T-cell (primary cell): ENCODE measurements at regions not wholly inside any gene's neighbourhood (a gene's known extent, or its start where the extent isn't known, plus 50 kb on each side); places are given as distances from the start of the nearest gene placed in this dataset.

ENCODE experiments used
- ATAC-seq, 4 experiments: fragments of 200-7000 bp in 3 of 4; fragments of 150-1000 bp in 1 of 4; cut with Tn5 transposase; replicated peaks in 1 of 4; 1 replicate in 3 of 4; 2 replicates in 1 of 4; pipeline ENCODE4 v1.10.0; 2021; ENCODE audit warnings: moderate library complexity in 3 of 4, mild to moderate bottlenecking in 2 of 4, moderate number of reproducible peaks in 1 of 4
- CTCF ChIA-PET, 2 donors: fragments of 300-600 bp; sonication (Branson Sonifier 250); formaldehyde crosslinking; loops; one replicate each; lab custom pipeline; 2022; ENCODE audit warnings: antibody characterized with exemption in 2 of 2; lab: Charles Lee
- POLR2A ChIA-PET, 2 donors: fragments of 300-600 bp; sonication (Branson Sonifier 250); formaldehyde crosslinking; loops; one replicate each; lab custom pipeline; 2022; ENCODE audit warnings: antibody characterized with exemption in 2 of 2; lab: Charles Lee
- DNase-seq, 35 experiments: peaks; one replicate each; pipeline versions ENCODE4 v3.0.0 to v3.0.0-alpha.2; 2013 to 2023
- H3K27ac ChIP-seq: one replicate; pipeline ENCODE4 v1.5.1; 2013; ENCODE audit warnings: low read length
- H3K27me3 ChIP-seq, 2 experiments: replicated peaks in 1 of 2; 1 replicate in 1 of 2; 2 replicates in 1 of 2; pipeline versions ENCODE4 v1.6.1 to v1.7.0; 2013; ENCODE audit warnings: low read length in 1 of 2, mixed read lengths in 1 of 2; ENCODE audit not compliant: control insufficient read depth in 2 of 2, insufficient read depth in 2 of 2; ENCODE audit errors: extremely low read depth in 1 of 2
- H3K36me3 ChIP-seq, 2 donors: 1 replicate in 1 of 2; 2 replicates in 1 of 2; pipeline versions ENCODE4 v1.6.1 to v1.7.0; 2013; ENCODE audit warnings: low read length in 1 of 2; ENCODE audit not compliant: control insufficient read depth in 2 of 2, insufficient read depth in 1 of 2; ENCODE audit errors: extremely low read depth in 1 of 2
- H3K4me1 ChIP-seq, 2 experiments: 1 replicate in 1 of 2; 2 replicates in 1 of 2; pipeline versions ENCODE4 v1.6.1 to v1.7.0; 2013; ENCODE audit warnings: low read length in 2 of 2, mixed read lengths in 1 of 2; ENCODE audit not compliant: insufficient read depth in 2 of 2, control insufficient read depth in 1 of 2; ENCODE audit errors: extremely low read depth in 1 of 2
- H3K4me3 ChIP-seq, 2 donors: 1 replicate in 1 of 2; 2 replicates in 1 of 2; pipeline versions ENCODE4 v1.5.1 to v1.7.0; 2013; ENCODE audit warnings: mild to moderate bottlenecking in 2 of 2, low read length in 1 of 2, moderate library complexity in 1 of 2; ENCODE audit not compliant: control insufficient read depth in 1 of 2; ENCODE audit errors: extremely low read depth in 1 of 2
- H3K9me3 ChIP-seq: 2 replicates; pipeline ENCODE4 v1.7.0; 2013
- H3K27ac Mint-ChIP-seq, 2 donors: one replicate each; pipeline ENCODE4 v1.8.0; 2020 to 2021; ENCODE audit warnings: mild to moderate bottlenecking in 2 of 2, mixed read lengths in 2 of 2
- H3K27me3 Mint-ChIP-seq, 2 donors: one replicate each; pipeline ENCODE4 v1.8.0; 2021 to 2022; ENCODE audit warnings: mixed read lengths in 2 of 2
- H3K36me3 Mint-ChIP-seq: one replicate; pipeline ENCODE4 v1.8.0; 2021; ENCODE audit warnings: mixed read lengths
- H3K4me1 Mint-ChIP-seq, 3 donors: one replicate each; pipeline ENCODE4 v1.8.0; 2020 to 2022; ENCODE audit warnings: mixed read lengths in 3 of 3, mild to moderate bottlenecking in 1 of 3
- H3K4me3 Mint-ChIP-seq, 3 donors: one replicate each; pipeline ENCODE4 v1.8.0; 2020 to 2022; ENCODE audit warnings: mild to moderate bottlenecking in 3 of 3, mixed read lengths in 3 of 3, moderate library complexity in 3 of 3
- H3K9me3 Mint-ChIP-seq, 3 donors: one replicate each; pipeline ENCODE4 v1.8.0; 2020 to 2022; ENCODE audit warnings: mixed read lengths in 3 of 3
- WGBS: methylation state at CpG from one replicate; pipeline ENCODE4 v1.1.5; 2013; ENCODE audit warnings: missing lambda C conversion rate; ENCODE audit not compliant: insufficient coverage; 5-methylcytosine and 5-hydroxymethylcytosine counted together

DNA sequence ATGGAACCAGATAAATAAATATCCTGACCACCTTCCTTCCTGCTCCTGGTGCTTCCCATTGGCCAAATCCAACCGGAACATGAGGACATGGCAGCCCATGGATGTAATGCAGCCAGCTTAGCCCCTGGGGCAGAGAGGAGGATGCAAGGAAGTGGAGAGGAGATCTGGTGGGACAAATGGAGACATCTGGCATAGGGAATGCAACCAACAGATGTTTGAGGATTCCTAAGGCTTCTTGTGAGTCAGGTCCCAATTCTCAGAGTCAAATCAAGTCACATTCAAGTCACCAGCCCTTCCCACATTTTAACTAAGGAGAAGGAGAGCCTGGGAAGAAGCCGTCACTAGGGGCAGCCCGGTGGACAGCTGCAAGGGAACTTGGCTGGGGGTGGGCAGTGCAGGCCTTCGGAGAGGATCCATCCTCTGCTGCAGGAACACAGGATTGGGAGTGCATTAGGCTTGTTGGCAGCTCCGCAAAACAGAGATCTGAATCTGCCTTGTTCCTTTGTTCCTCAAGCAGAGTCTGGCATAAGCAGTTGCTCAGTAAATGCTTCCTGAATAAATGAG lies 62.8 kb upstream of the HS3ST2 start:
- no peak overlapping the region for H3K4me3 ChIP-seq
- H3K27me3 Mint-ChIP-seq, result peaks cover 10 to 22% of the 10 kb centered on the region in 2 donors
- ChIA-PET CTCF (no interaction called here), POLR2A (interaction anchor here in 1 of 2 donors (0.7 kb wide), 1 partner anchor 10 kb away, joined by 3 read pairs; no protein-coding TSS in a partner anchor)
- no peaks in the 10 kb centered on the region for H3K36me3 ChIP-seq
- no peaks in the 10 kb centered on the region for H3K4me1 Mint-ChIP-seq
- H3K27me3 ChIP-seq, result no peaks in the 10 kb centered on the region
- 62% methylated on average over 4 of the region's 5 CpGs for WGBS
- no peaks in the 10 kb centered on the region for H3K4me1 ChIP-seq
- no peak overlapping the region for H3K27ac ChIP-seq
- no peak for DNase-seq
- no peak overlapping the region for H3K4me3 Mint-ChIP-seq
- H3K9me3 ChIP-seq, result no peaks in the 10 kb centered on the region
- ATAC-seq, result no peak
- H3K36me3 Mint-ChIP-seq, result no peaks in the 10 kb centered on the region
- no peak overlapping the region for H3K27ac Mint-ChIP-seq
- peaks cover 0 to 12% (median 7%) of the 10 kb centered on the region in 3 donors for H3K9me3 Mint-ChIP-seq

DNA sequence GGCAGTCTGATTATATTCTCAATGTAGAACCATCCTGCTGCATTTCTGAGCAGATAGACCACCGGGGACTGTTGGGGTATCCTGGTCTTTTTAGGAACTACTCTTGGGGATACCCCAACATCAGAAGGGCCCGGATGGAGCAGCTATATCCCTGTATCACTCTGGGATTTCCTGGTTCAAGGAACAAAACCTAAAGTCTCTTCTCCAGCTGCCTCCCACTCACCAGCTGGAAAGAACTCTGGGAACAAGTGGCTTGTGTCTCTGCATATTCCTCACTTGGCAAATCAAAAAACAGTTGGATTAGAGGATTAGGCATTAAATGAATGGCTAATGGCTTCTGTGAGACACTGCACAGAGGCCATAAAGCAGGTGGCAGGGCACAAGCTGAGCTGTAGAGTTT lies 62.3 kb upstream of the HS3ST2 start:
- Mint-ChIP-seq H3K4me3 (no peak overlapping the region), H3K36me3 (no peaks in the 10 kb centered on the region), H3K27me3 (peaks cover 10 to 22% of the 10 kb centered on the region in 2 donors), H3K4me1 (no peaks in the 10 kb centered on the region), H3K9me3 (peaks cover 0 to 8% (median 7%) of the 10 kb centered on the region in 3 donors), H3K27ac (no peak overlapping the region)
- WGBS, result 75% methylated on average over 2 of the region's 2 CpGs
- DNase-seq (no peak), ATAC-seq (no peak)
- Histone ChIP-seq H3K36me3 (no peaks in the 10 kb centered on the region), H3K4me1 (no peaks in the 10 kb centered on the region), H3K4me3 (no peak overlapping the region), H3K27me3 (no peaks in the 10 kb centered on the region), H3K9me3 (no peaks in the 10 kb centered on the region), H3K27ac (no peak overlapping the region)
- ChIA-PET CTCF (no interaction called here), POLR2A (interaction anchor here in 1 of 2 donors (0.7 kb wide), 1 partner anchor 10 kb away, joined by 3 read pairs; no protein-coding TSS in a partner anchor)

DNA sequence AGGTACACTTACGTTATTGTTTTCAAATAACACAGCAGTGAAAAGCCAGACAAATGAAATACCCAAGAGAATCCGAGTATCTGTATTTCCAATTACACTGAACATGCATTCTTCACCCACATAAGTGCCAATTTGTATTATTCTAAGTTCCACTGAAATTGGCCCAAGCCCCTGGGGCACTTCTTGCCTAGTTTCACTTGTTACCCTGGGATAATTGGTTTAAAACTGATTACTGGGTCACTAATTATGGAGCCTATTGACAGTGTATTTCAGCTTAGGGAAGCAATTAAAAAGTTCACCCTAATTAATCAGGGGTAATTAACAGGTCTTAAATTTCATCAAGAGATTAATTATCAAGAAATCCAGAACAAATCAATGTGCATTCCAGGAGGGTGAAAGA lies 60.5 kb upstream of the HS3ST2 start:
- POLR2A ChIA-PET, result no interaction called here
- H3K4me1 Mint-ChIP-seq, result no peaks in the 10 kb centered on the region
- no peaks in the 10 kb centered on the region for H3K36me3 Mint-ChIP-seq
- peaks cover 0 to 9% (median 5%) of the 10 kb centered on the region in 3 donors for H3K9me3 Mint-ChIP-seq
- H3K4me3 ChIP-seq, result no peak overlapping the region
- no peak overlapping the region for H3K4me3 Mint-ChIP-seq
- peaks cover 9 to 23% of the 10 kb centered on the region in 2 donors for H3K27me3 Mint-ChIP-seq
- whole genome bisulfite sequencing, result no CpG with 5 or more reads among the region's 2 CpGs
- H3K27ac ChIP-seq, result no peak overlapping the region
- no peaks in the 10 kb centered on the region for H3K4me1 ChIP-seq
- H3K27me3 ChIP-seq, result no peaks in the 10 kb centered on the region
- CTCF ChIA-PET, result no interaction called here
- no peak for ATAC-seq
- no peak overlapping the region for H3K27ac Mint-ChIP-seq
- no peak for DNase-seq
- no peaks in the 10 kb centered on the region for H3K9me3 ChIP-seq
- H3K36me3 ChIP-seq, result no peaks in the 10 kb centered on the region

DNA sequence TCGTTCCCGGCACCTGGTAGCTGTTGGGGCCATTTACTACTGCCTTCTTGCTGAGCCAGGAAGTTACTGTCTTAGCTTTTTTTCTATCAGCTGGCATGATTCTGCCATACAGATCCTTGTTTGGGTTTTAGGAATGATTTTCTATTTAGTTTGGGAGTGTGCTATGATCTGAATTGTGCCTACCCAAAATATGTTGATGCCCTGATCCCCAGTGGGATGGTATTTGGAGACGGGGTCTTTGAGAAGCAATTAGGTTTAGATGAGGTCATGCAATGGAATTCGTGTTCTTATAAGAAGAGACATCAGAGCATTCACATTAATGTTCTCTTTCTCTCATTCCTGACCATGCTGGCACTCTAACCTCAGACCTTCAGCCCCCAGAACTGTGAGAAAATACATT lies 59.4 kb upstream of the HS3ST2 start:
- H3K9me3 Mint-ChIP-seq, result peaks cover 0 to 8% (median 2%) of the 10 kb centered on the region in 3 donors
- WGBS, result no CpG with 5 or more reads among the region's 4 CpGs

DNA sequence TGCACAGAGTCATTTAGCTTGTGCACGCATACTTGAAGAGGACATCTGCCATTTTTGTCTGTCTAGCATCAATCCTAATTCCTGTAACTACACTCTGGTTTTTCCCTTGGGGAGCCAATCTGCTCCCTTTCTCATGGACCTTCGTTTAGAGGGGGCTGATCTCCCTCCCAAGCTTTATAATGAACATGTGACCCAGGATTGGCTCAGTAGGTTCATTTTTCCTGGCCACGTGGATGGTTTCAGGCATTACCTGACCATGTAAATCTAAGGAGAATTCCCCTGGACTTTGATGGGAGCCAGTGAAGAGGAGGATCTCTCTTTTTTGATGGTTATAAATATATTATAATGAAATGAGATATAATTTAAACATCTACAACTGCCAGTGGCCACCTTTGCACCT lies 56.8 kb upstream of the HS3ST2 start:
- 100% methylated on average over 1 of the region's 3 CpGs for WGBS
- ChIA-PET POLR2A (no interaction called here), CTCF (no interaction called here)

More for the DNA sequence above, 59.4 kb upstream of the HS3ST2 start:
- ATAC-seq (no peak), DNase-seq (no peak)
- Histone ChIP-seq H3K27me3 (no peaks in the 10 kb centered on the region), H3K27ac (no peak overlapping the region), H3K4me3 (no peak overlapping the region), H3K36me3 (no peaks in the 10 kb centered on the region), H3K9me3 (no peaks in the 10 kb centered on the region), H3K4me1 (no peaks in the 10 kb centered on the region)
- Mint-ChIP-seq H3K36me3 (no peaks in the 10 kb centered on the region), H3K4me1 (no peaks in the 10 kb centered on the region), H3K27ac (no peak overlapping the region), H3K4me3 (no peak overlapping the region), H3K27me3 (peaks cover 15 to 25% of the 10 kb centered on the region in 2 donors)
- ChIA-PET CTCF (interaction anchor here in 1 of 2 donors (0.6 kb wide), 1 partner anchor 121 kb away, joined by 3 read pairs; no protein-coding TSS in a partner anchor), POLR2A (no interaction called here)

DNA sequence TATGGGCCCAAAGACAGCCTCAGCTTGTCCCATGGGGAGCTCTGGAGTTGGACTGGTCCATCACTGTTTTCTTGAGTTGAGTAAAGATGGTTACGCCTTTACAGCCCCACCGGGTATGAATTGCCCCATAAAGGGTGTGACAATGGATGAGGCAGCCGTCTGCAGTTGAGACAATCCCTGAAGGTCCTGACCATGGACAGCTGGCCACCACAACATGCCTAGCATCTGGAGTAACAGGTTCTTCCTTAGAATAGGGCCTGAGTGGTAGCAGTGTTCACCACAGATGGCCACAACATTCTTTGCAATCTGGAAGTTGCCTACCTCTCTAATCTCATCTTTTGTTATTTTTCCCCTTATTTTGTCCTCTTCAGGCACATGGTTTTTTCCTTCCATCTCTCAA lies 51.5 kb upstream of the HS3ST2 start:
- Histone ChIP-seq H3K36me3 (no peaks in the 10 kb centered on the region), H3K4me1 (no peaks in the 10 kb centered on the region), H3K27ac (no peak overlapping the region), H3K27me3 (peaks cover 0 to 11% of the 10 kb centered on the region in 2 experiments), H3K4me3 (no peak overlapping the region), H3K9me3 (no peaks in the 10 kb centered on the region)
- DNase-seq (no peak), ATAC-seq (no peak)
- Mint-ChIP-seq H3K4me1 (no peaks in the 10 kb centered on the region), H3K27me3 (peaks cover 19% of the 10 kb centered on the region in 2 donors), H3K4me3 (no peak overlapping the region), H3K27ac (no peak overlapping the region), H3K9me3 (peaks cover 0 to 6% (median 0%) of the 10 kb centered on the region in 3 donors), H3K36me3 (no peaks in the 10 kb centered on the region)
- 100% methylated on average over 1 of the region's 3 CpGs for WGBS
- ChIA-PET POLR2A (no interaction called here), CTCF (no interaction called here)

More for the DNA sequence above, 56.8 kb upstream of the HS3ST2 start:
- H3K36me3 ChIP-seq, result no peaks in the 10 kb centered on the region
- H3K27ac ChIP-seq, result no peak overlapping the region
- ATAC-seq, result no peak
- H3K4me1 ChIP-seq, result no peaks in the 10 kb centered on the region
- no peak overlapping the region for H3K4me3 Mint-ChIP-seq
- H3K4me1 Mint-ChIP-seq, result no peaks in the 10 kb centered on the region
- DNase-seq, result no peak
- H3K27me3 ChIP-seq, result no peaks in the 10 kb centered on the region
- H3K27ac Mint-ChIP-seq, result no peak overlapping the region
- no peak overlapping the region for H3K4me3 ChIP-seq
- H3K27me3 Mint-ChIP-seq, result peaks cover 15 to 16% of the 10 kb centered on the region in 2 donors
- H3K36me3 Mint-ChIP-seq, result no peaks in the 10 kb centered on the region
- H3K9me3 Mint-ChIP-seq, result peaks cover 0 to 6% (median 0%) of the 10 kb centered on the region in 3 donors
- H3K9me3 ChIP-seq, result no peaks in the 10 kb centered on the region
